GM23338 (cell line): ENCODE measurements at regions not wholly inside any gene's neighbourhood (a gene's known extent, or its start where the extent isn't known, plus 50 kb on each side); places are given as distances from the start of the nearest gene placed in this dataset.

ENCODE experiments used
- ATAC-seq: fragments of 200-7000 bp; cut with Tn5 transposase; 3 replicates; pipeline ENCODE4 v1.9.1; 2020
- DNase-seq: peaks from one replicate; pipeline ENCODE4 v3.0.0-alpha.2; 2015; ENCODE audit warnings: low spot score
- H2AFZ ChIP-seq: fragments of 200-600 bp; sonication (generic); 2 replicates; pipeline ENCODE4 v1.8.0; 2016; ENCODE audit warnings: antibody characterized with exemption, mild to moderate bottlenecking, moderate library complexity
- H3F3A ChIP-seq: fragments of 200-600 bp; sonication (generic); replicated peaks from 2 replicates; pipeline ENCODE4 v1.8.0; 2017; ENCODE audit warnings: antibody characterized with exemption, mixed run types, low read depth
- H3K27ac ChIP-seq: fragments of 200-600 bp; sonication (generic); 2 replicates; pipeline ENCODE4 v1.6.1; 2016; ENCODE audit warnings: low read depth
- H3K27me3 ChIP-seq: fragments of 200-600 bp; sonication (generic); 2 replicates; pipeline ENCODE4 v1.8.0; 2016; ENCODE audit warnings: mild to moderate bottlenecking, mixed run types, moderate library complexity; ENCODE audit not compliant: insufficient read depth
- H3K36me3 ChIP-seq: fragments of 200-600 bp; sonication (generic); 2 replicates; pipeline ENCODE4 v1.8.0; 2016; ENCODE audit warnings: mild to moderate bottlenecking; ENCODE audit not compliant: insufficient read depth
- H3K4me1 ChIP-seq: fragments of 200-600 bp; sonication (generic); 2 replicates; pipeline ENCODE4 v1.8.0; 2016; ENCODE audit warnings: mild to moderate bottlenecking, moderate library complexity; ENCODE audit not compliant: insufficient read depth
- H3K4me2 ChIP-seq: fragments of 200-600 bp; sonication (generic); 2 replicates; pipeline ENCODE4 v1.7.1; 2017; ENCODE audit warnings: mixed run types
- H3K4me3 ChIP-seq: fragments of 200-600 bp; sonication (generic); 2 replicates; pipeline ENCODE4 v1.6.1; 2016; ENCODE audit warnings: mixed run types
- H3K79me2 ChIP-seq: fragments of 200-600 bp; sonication (generic); replicated peaks from 2 replicates; pipeline ENCODE4 v1.8.0; 2017; ENCODE audit warnings: mild to moderate bottlenecking; ENCODE audit not compliant: insufficient read depth
- H3K9me2 ChIP-seq: fragments of 200-600 bp; sonication (generic); 2 replicates; pipeline ENCODE4 v1.8.0; 2017; ENCODE audit not compliant: insufficient read depth
- H4K20me1 ChIP-seq: fragments of 200-600 bp; sonication (generic); replicated peaks from 2 replicates; pipeline ENCODE4 v1.8.0; 2017; ENCODE audit warnings: mild to moderate bottlenecking; ENCODE audit not compliant: insufficient read depth
- H3K27ac Mint-ChIP-seq: 2 replicates; pipeline ENCODE4 v1.8.0; 2020; ENCODE audit warnings: inconsistent platforms, mild to moderate bottlenecking, moderate library complexity, mixed read lengths
- H3K27me3 Mint-ChIP-seq: 3 replicates; pipeline ENCODE4 v1.8.0; 2022; ENCODE audit warnings: low read depth, mild to moderate bottlenecking, moderate library complexity, mixed read lengths, inconsistent platforms; ENCODE audit not compliant: insufficient read depth, poor library complexity
- H3K36me3 Mint-ChIP-seq: 3 replicates; pipeline ENCODE4 v1.8.0; 2021; ENCODE audit warnings: low read depth, mild to moderate bottlenecking, inconsistent platforms, moderate library complexity, mixed read lengths
- H3K4me1 Mint-ChIP-seq: 3 replicates; pipeline ENCODE4 v1.8.0; 2020; ENCODE audit warnings: mild to moderate bottlenecking, inconsistent platforms, mixed read lengths
- H3K4me3 Mint-ChIP-seq: 3 replicates; pipeline ENCODE4 v1.8.0; 2021; ENCODE audit warnings: moderate library complexity, mild to moderate bottlenecking, inconsistent platforms, mixed read lengths
- H3K9me3 Mint-ChIP-seq: 3 replicates; pipeline ENCODE4 v1.8.0; 2020; ENCODE audit warnings: moderate library complexity, mild to moderate bottlenecking, inconsistent platforms, mixed read lengths
- CREB1 ChIP-seq: fragments of 250-450 bp; sonication (Bioruptor Pico); IDR thresholded peaks from 2 replicates; pipeline ENCODE4 v1.5.0; 2020; ENCODE audit warnings: low read depth, mild to moderate bottlenecking, moderate library complexity
- EZH2 ChIP-seq: fragments of 200-600 bp; sonication (generic); IDR thresholded peaks from one replicate; pipeline ENCODE4 v1.8.0; 2017; ENCODE audit warnings: antibody characterized with exemption, mild to moderate bottlenecking, low read depth; ENCODE audit not compliant: unreplicated experiment
- EZH2phosphoT487 ChIP-seq: fragments of 200-600 bp; sonication (generic); IDR thresholded peaks from one replicate; pipeline ENCODE4 v1.8.1; 2018; ENCODE audit warnings: antibody characterized with exemption; ENCODE audit not compliant: unreplicated experiment
- JUNB ChIP-seq: IDR thresholded peaks from one replicate; pipeline ENCODE4 v1.6.1; 2016; ENCODE audit warnings: antibody characterized with exemption; ENCODE audit not compliant: unreplicated experiment
- NANOG ChIP-seq: IDR thresholded peaks from 2 replicates; pipeline ENCODE4 v1.6.1; 2016; ENCODE audit warnings: antibody characterized with exemption, borderline replicate concordance
- POLR2AphosphoS5 ChIP-seq: IDR thresholded peaks from 2 replicates; pipeline ENCODE4 v1.6.1; 2016; ENCODE audit warnings: antibody characterized with exemption, low read depth
- STAT1 ChIP-seq: IDR thresholded peaks from one replicate; pipeline ENCODE4 v1.6.1; 2016; ENCODE audit warnings: antibody characterized with exemption; ENCODE audit not compliant: unreplicated experiment
- ZNF114 ChIP-seq: fragments of 250-450 bp; sonication (Bioruptor Pico); IDR thresholded peaks from 2 replicates; pipeline ENCODE4 v1.5.0; 2020; ENCODE audit warnings: mild to moderate bottlenecking, moderate library complexity
- ZNF331 ChIP-seq: fragments of 250-450 bp; sonication (Bioruptor Pico); IDR thresholded peaks from 2 replicates; pipeline ENCODE4 v1.5.0; 2020; ENCODE audit warnings: low read depth, mild to moderate bottlenecking, moderate library complexity
- TF ChIP-seq, protein P1 (sequence below), 2 experiments: fragments of 200-600 bp in 1 of 2; sonication (generic) in 1 of 2; conservative IDR thresholded peaks; 2 replicates each; pipeline versions ENCODE4 v1.5.1 to v1.6.1; 2016 to 2017; ENCODE audit warnings: antibody characterized with exemption in 2 of 2, low read depth in 2 of 2, mild to moderate bottlenecking in 2 of 2, moderate library complexity in 1 of 2
- TF ChIP-seq, protein P2 (sequence below): IDR thresholded peaks from 2 replicates; pipeline ENCODE4 v1.6.1; 2016; ENCODE audit warnings: antibody characterized with exemption
- TF ChIP-seq, protein P3 (sequence below): fragments of 250-450 bp; sonication (Bioruptor Pico); IDR thresholded peaks from 2 replicates; pipeline ENCODE4 v1.5.0; 2020; ENCODE audit warnings: mild to moderate bottlenecking, moderate library complexity
- TF ChIP-seq, protein P4 (sequence below): IDR thresholded peaks from one replicate; pipeline ENCODE4 v1.6.1; 2018; ENCODE audit warnings: antibody characterized with exemption; ENCODE audit not compliant: unreplicated experiment

DNA sequence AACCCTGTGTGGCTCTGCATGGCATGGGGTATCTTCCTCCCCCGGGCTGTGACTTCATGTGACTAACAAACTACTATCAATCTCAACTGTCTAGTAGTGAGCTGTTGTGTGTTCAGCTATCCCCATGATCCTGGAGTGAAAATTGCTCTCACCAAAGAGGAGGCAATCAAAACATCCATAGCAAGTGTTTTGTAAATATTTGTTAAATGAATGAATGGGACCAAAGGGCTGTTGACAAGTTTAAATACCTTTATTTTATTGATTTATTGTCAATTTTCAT, 138.1 kb upstream of the CPM start:
- ATAC-seq (no peak), DNase-seq (no peak)
- no peaks in the 10 kb centered on the region for H3F3A ChIP-seq
- no peak overlapping the region for H3K4me2 ChIP-seq
- no peak for TF ChIP-seq NANOG
- no peak for TF ChIP-seq POLR2AphosphoS5
- TF ChIP-seq JUNB = no peak
- TF ChIP-seq, protein P1, sequence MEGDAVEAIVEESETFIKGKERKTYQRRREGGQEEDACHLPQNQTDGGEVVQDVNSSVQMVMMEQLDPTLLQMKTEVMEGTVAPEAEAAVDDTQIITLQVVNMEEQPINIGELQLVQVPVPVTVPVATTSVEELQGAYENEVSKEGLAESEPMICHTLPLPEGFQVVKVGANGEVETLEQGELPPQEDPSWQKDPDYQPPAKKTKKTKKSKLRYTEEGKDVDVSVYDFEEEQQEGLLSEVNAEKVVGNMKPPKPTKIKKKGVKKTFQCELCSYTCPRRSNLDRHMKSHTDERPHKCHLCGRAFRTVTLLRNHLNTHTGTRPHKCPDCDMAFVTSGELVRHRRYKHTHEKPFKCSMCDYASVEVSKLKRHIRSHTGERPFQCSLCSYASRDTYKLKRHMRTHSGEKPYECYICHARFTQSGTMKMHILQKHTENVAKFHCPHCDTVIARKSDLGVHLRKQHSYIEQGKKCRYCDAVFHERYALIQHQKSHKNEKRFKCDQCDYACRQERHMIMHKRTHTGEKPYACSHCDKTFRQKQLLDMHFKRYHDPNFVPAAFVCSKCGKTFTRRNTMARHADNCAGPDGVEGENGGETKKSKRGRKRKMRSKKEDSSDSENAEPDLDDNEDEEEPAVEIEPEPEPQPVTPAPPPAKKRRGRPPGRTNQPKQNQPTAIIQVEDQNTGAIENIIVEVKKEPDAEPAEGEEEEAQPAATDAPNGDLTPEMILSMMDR (conservative IDR thresholded peaks at IDR 0.05; ENCODE audit: low read depth in 2 of 2) = no peak
- TF ChIP-seq, protein P2, sequence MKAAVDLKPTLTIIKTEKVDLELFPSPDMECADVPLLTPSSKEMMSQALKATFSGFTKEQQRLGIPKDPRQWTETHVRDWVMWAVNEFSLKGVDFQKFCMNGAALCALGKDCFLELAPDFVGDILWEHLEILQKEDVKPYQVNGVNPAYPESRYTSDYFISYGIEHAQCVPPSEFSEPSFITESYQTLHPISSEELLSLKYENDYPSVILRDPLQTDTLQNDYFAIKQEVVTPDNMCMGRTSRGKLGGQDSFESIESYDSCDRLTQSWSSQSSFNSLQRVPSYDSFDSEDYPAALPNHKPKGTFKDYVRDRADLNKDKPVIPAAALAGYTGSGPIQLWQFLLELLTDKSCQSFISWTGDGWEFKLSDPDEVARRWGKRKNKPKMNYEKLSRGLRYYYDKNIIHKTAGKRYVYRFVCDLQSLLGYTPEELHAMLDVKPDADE = no peak
- TF ChIP-seq ZNF114 (CRISPR knock-in tag) = no peak
- TF ChIP-seq EZH2phosphoT487 = no peak
- TF ChIP-seq EZH2 = no peak
- TF ChIP-seq CREB1 = no peak
- TF ChIP-seq STAT1 = no peak
- no peak for TF ChIP-seq ZNF331 (CRISPR knock-in tag)
- TF ChIP-seq, protein P3, sequence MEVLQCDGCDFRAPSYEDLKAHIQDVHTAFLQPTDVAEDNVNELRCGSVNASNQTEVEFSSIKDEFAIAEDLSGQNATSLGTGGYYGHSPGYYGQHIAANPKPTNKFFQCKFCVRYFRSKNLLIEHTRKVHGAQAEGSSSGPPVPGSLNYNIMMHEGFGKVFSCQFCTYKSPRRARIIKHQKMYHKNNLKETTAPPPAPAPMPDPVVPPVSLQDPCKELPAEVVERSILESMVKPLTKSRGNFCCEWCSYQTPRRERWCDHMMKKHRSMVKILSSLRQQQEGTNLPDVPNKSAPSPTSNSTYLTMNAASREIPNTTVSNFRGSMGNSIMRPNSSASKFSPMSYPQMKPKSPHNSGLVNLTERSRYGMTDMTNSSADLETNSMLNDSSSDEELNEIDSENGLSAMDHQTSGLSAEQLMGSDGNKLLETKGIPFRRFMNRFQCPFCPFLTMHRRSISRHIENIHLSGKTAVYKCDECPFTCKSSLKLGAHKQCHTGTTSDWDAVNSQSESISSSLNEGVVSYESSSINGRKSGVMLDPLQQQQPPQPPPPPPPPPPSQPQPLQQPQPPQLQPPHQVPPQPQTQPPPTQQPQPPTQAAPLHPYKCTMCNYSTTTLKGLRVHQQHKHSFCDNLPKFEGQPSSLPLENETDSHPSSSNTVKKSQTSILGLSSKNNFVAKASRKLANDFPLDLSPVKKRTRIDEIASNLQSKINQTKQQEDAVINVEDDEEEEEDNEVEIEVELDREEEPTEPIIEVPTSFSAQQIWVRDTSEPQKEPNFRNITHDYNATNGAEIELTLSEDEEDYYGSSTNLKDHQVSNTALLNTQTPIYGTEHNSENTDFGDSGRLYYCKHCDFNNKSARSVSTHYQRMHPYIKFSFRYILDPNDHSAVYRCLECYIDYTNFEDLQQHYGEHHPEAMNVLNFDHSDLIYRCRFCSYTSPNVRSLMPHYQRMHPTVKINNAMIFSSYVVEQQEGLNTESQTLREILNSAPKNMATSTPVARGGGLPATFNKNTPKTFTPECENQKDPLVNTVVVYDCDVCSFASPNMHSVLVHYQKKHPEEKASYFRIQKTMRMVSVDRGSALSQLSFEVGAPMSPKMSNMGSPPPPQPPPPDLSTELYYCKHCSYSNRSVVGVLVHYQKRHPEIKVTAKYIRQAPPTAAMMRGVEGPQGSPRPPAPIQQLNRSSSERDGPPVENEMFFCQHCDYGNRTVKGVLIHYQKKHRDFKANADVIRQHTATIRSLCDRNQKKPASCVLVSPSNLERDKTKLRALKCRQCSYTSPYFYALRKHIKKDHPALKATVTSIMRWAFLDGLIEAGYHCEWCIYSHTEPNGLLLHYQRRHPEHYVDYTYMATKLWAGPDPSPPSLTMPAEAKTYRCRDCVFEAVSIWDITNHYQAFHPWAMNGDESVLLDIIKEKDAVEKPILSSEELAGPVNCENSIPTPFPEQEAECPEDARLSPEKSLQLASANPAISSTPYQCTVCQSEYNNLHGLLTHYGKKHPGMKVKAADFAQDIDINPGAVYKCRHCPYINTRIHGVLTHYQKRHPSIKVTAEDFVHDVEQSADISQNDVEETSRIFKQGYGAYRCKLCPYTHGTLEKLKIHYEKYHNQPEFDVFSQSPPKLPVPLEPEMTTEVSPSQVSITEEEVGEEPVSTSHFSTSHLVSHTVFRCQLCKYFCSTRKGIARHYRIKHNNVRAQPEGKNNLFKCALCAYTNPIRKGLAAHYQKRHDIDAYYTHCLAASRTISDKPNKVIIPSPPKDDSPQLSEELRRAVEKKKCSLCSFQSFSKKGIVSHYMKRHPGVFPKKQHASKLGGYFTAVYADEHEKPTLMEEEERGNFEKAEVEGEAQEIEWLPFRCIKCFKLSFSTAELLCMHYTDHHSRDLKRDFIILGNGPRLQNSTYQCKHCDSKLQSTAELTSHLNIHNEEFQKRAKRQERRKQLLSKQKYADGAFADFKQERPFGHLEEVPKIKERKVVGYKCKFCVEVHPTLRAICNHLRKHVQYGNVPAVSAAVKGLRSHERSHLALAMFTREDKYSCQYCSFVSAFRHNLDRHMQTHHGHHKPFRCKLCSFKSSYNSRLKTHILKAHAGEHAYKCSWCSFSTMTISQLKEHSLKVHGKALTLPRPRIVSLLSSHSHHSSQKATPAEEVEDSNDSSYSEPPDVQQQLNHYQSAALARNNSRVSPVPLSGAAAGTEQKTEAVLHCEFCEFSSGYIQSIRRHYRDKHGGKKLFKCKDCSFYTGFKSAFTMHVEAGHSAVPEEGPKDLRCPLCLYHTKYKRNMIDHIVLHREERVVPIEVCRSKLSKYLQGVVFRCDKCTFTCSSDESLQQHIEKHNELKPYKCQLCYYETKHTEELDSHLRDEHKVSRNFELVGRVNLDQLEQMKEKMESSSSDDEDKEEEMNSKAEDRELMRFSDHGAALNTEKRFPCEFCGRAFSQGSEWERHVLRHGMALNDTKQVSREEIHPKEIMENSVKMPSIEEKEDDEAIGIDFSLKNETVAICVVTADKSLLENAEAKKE (CRISPR knock-in tag) = no peak
- TF ChIP-seq, protein P4, sequence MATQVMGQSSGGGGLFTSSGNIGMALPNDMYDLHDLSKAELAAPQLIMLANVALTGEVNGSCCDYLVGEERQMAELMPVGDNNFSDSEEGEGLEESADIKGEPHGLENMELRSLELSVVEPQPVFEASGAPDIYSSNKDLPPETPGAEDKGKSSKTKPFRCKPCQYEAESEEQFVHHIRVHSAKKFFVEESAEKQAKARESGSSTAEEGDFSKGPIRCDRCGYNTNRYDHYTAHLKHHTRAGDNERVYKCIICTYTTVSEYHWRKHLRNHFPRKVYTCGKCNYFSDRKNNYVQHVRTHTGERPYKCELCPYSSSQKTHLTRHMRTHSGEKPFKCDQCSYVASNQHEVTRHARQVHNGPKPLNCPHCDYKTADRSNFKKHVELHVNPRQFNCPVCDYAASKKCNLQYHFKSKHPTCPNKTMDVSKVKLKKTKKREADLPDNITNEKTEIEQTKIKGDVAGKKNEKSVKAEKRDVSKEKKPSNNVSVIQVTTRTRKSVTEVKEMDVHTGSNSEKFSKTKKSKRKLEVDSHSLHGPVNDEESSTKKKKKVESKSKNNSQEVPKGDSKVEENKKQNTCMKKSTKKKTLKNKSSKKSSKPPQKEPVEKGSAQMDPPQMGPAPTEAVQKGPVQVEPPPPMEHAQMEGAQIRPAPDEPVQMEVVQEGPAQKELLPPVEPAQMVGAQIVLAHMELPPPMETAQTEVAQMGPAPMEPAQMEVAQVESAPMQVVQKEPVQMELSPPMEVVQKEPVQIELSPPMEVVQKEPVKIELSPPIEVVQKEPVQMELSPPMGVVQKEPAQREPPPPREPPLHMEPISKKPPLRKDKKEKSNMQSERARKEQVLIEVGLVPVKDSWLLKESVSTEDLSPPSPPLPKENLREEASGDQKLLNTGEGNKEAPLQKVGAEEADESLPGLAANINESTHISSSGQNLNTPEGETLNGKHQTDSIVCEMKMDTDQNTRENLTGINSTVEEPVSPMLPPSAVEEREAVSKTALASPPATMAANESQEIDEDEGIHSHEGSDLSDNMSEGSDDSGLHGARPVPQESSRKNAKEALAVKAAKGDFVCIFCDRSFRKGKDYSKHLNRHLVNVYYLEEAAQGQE = no peak
- Mint-ChIP-seq H3K4me3 (no peak overlapping the region), H3K36me3 (no peaks in the 10 kb centered on the region), H3K27ac (0 out of 2 replicates have a peak overlapping the region, but pooled peaks have one; percentile 1), H3K27me3 (no peaks in the 10 kb centered on the region), H3K4me1 (peaks cover 16% of the 10 kb centered on the region), H3K9me3 (no peaks in the 10 kb centered on the region)
- no peak overlapping the region for H3K27ac ChIP-seq
- no peaks in the 10 kb centered on the region for H3K79me2 ChIP-seq
- no peaks in the 10 kb centered on the region for H3K27me3 ChIP-seq
- 0 out of 2 replicates have a peak, but pooled peaks cover 7% of the 10 kb centered on the region for H3K4me1 ChIP-seq
- no peaks in the 10 kb centered on the region for H3K36me3 ChIP-seq
- H4K20me1 ChIP-seq = no peaks in the 10 kb centered on the region
- H3K9me2 ChIP-seq = no peaks in the 10 kb centered on the region
- no peak overlapping the region; the same call in 1 of the 2 replicates for H2AFZ ChIP-seq
- no peak overlapping the region for H3K4me3 ChIP-seq
